H1 (cell line): ENCODE measurements at regions not wholly inside any gene's neighbourhood (a gene's known extent, or its start where the extent isn't known, plus 50 kb on each side); places are given as distances from the start of the nearest gene placed in this dataset.

ENCODE experiments used
- JUND ChIP-seq: IDR thresholded peaks from 2 replicates; pipeline ENCODE4 v1.6.1; 2011; ENCODE audit warnings: mild to moderate bottlenecking, improper control_type of control experiment, low read length
- POLR2A ChIP-seq, 2 experiments: IDR thresholded peaks; 1 replicate in 1 of 2; 2 replicates in 1 of 2; pipeline ENCODE4 v1.6.1; 2011; ENCODE audit warnings: low read depth in 2 of 2, low read length in 2 of 2, mild to moderate bottlenecking in 2 of 2; ENCODE audit errors: control extremely low read depth in 1 of 2
- TF ChIP-seq, protein P1 (sequence below), 3 experiments: IDR thresholded peaks; 1 replicate in 2 of 3; 2 replicates in 1 of 3; pipeline versions ENCODE4 v1.5.1 to v1.6.1; 2011; ENCODE audit warnings: low read length in 3 of 3, mild to moderate bottlenecking in 3 of 3, inconsistent platforms in 2 of 3, low read depth in 1 of 3, moderate library complexity in 1 of 3; ENCODE audit not compliant: insufficient read depth in 1 of 3; ENCODE audit errors: control extremely low read depth in 1 of 3
- TF ChIP-seq, protein P2 (sequence below): IDR thresholded peaks from 2 replicates; pipeline ENCODE4 v1.6.1; 2012; ENCODE audit warnings: inconsistent platforms

DNA sequence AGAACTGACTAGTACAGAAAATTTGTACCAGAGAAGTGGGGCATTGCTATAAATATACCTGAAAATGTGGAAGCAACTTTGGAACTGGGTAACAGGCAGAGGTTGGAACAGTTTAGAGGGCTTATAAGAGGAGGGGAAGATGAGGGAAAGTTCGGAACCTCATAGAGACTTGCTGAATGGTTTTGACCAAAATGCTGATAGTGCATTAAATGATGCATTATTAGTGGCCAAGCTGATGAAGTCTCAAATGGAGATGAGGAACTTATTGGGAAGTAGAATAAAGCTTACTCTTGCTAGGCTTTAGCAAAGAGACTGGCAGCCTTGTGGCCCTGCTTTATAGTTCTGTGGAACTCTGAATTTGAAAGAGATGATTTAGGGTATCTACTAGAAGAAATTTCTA is 189.8 kb downstream of the FGF10 start:
- no peak for TF ChIP-seq POLR2A (IDR thresholded peaks at IDR 0.05; ENCODE audit: control extremely low read depth in 1 of 2, low read depth in 2 of 2, low read length in 2 of 2)
- TF ChIP-seq, protein P1, sequence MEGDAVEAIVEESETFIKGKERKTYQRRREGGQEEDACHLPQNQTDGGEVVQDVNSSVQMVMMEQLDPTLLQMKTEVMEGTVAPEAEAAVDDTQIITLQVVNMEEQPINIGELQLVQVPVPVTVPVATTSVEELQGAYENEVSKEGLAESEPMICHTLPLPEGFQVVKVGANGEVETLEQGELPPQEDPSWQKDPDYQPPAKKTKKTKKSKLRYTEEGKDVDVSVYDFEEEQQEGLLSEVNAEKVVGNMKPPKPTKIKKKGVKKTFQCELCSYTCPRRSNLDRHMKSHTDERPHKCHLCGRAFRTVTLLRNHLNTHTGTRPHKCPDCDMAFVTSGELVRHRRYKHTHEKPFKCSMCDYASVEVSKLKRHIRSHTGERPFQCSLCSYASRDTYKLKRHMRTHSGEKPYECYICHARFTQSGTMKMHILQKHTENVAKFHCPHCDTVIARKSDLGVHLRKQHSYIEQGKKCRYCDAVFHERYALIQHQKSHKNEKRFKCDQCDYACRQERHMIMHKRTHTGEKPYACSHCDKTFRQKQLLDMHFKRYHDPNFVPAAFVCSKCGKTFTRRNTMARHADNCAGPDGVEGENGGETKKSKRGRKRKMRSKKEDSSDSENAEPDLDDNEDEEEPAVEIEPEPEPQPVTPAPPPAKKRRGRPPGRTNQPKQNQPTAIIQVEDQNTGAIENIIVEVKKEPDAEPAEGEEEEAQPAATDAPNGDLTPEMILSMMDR (IDR thresholded peaks at IDR 0.05; ENCODE audit: control extremely low read depth in 1 of 3, insufficient read depth in 1 of 3, low read depth in 1 of 3, low read length in 3 of 3) = no peak
- TF ChIP-seq JUND = no peak
- TF ChIP-seq, protein P2, sequence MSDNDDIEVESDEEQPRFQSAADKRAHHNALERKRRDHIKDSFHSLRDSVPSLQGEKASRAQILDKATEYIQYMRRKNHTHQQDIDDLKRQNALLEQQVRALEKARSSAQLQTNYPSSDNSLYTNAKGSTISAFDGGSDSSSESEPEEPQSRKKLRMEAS = no peak
